NCI-H526 treated with DMSO at 0.1 percent for 48 hours (cell line): ENCODE measurements at regions not wholly inside any gene's neighbourhood (a gene's known extent, or its start where the extent isn't known, plus 50 kb on each side); places are given as distances from the start of the nearest gene placed in this dataset.

ENCODE experiments used
- DNase-seq: peaks from one replicate; lab custom pipeline; 2025; lab: John Stamatoyannopoulos, UW

DNA sequence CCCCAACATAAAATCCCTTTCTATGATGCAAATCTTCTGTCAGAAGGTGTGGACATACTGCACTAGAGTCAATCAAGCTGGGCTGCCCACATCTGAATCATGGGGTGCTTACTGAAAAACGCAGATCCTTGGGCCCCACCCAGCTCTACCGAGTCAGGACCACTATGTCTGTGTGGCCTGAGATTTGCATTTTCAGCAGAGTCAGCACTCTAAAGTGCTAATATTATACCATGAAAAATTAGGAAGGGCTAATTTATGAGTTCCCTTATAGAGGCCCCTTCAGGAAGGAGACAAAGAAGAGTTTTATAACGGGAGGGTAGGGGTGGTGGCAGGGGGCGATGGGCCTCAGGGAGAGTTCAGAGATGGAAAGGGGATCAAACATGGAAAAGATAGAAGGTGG, 163.3 kb upstream of the NABP1 start:
- DNase-seq: no peak

DNA sequence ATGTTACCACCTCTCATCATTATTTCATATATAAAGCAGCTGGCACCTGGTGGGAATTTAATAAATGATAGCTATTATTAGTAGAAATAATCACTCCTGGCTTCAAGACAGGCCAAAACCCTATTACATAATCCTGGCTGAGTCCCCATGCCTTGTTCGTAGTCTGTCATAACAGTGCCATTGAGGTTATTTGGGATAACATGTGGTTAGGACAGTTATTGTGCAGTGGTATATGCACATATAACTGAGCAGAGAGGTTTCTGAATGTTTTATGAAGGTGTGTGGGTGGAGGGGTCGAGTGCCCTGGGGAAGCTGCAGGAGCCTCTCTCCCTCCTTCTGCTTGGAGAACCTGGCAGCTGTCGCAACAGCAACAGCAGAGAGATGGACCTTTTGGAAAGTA, 162.4 kb upstream of the NABP1 start:
- DNase-seq: no peak

DNA sequence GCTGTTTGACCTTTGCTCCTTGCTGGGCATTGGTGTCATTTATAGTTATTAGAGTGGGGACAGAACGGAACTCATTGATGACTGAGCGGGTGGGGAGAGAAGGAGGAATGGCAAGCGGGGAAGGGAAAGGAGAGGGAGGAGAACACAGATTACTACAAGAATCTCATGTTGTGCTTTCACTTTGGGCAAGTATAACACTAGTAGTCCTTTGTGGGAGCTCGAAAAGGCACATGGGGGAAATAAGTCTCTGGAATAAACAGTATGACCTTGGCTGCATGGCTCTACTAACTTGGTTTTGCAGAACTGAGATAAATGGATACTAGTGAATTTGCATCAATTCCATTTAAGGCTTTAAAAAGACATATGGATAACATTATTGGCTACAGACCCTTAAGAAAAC, 161.7 kb upstream of the NABP1 start:
- no peak for DNase-seq

- peak; percentile 48 for DNase-seq
These were observed 156.2 kb upstream of the NABP1 start for GRCh38 chr2:191521608-191522208.

GRCh38 chr2:191522478-191523120, 155.3 kb upstream of the NABP1 start:
- no peak for DNase-seq

DNA sequence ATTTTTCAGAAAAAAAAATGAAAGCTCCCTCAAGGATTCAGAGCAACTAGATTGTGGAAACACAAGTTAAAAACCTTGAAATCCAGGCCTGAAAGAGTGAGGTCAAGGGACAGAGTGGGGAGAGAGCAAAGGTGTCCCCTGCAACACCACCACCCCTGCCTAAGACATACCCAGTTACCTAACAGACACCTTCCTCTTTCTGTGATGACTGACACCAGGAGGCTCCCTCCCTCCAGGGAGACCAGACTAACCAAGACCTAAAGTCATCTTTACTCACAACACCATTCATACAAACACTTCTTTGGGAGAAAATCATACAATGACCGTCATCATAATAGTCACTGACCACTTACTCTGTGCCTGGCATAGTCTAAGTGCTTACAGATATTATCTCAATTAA, 151.8 kb upstream of the NABP1 start:
- no peak for DNase-seq

GRCh38 chr2:191526536-191526935, 151.4 kb upstream of the NABP1 start:
- DNase-seq: no peak

DNA sequence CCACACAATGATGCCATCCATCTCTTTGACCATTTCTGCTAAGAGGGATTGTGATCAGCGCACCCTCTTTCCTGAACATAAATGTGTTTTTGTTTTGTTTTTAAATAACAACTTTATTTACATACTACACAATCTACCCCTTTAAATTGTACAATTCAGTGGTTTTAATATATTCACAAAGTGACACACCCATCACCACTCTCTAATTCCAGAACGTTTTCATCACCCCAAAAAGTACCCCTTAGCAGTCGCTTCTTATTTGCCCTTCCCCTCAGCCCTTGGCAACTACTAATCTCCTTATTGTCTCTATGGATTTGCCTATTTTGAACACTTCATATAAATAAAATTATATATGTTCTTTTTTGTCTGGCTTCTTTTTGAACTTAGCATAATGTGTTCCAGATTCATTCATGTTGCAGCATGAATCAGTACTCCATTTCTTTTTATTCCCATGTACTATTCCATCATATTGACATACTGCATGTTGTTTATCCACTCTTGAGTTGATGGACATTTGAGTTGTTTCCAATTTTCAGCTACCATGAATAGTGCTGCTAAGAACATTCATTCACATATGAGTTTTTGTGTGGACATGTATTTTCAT, 150.9 kb upstream of the NABP1 start:
- no peak for DNase-seq

DNA sequence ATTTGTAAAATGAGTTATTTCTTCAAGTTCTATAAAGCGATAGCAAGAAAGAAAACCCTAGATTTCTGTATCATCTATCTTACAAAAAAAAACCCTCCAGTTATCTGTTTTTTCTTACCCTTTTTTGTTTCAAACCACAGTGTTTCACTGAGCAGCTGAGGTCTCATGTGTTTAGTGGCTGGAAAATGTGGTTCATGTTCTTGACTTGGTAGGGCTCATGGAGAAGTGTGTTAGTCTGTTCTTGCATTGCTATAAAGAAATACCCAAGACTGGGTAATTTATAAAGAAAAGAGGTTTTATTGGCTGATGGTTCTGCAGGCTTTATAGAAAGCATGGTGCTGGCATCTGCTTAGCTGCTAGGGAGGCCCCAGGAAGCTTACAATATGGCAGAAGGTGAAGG, 147.3 kb upstream of the NABP1 start:
- DNase-seq: no peak

- DNase-seq: no peak
These were observed 144.2 kb upstream of the NABP1 start for GRCh38 chr2:191533693-191534180.

GRCh38 chr2:191537921-191538320, 140.0 kb upstream of the NABP1 start:
- DNase-seq: peak; percentile 81

GRCh38 chr2:191538334-191538903, 139.5 kb upstream of the NABP1 start:
- DNase-seq: peak; percentile 93

DNA sequence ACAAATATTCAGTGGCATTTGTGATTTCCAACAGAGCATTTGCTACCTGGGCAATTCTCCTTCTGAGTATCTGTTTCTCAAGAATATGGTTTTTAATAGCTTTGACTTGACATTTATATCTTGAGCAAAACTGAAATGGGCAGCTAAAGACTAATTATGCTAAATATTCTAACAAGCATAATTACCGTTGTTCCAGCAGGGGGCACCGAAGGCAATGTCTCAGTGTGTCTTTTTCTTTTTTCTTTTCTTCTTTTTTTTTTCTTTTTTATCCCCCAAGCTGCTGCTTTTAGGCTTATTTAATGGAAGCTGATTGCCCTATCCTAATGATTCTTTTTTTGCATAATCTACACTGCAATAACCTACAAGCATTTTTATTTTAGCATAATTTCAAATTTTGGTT, 138.9 kb upstream of the NABP1 start:
- no peak for DNase-seq

DNA sequence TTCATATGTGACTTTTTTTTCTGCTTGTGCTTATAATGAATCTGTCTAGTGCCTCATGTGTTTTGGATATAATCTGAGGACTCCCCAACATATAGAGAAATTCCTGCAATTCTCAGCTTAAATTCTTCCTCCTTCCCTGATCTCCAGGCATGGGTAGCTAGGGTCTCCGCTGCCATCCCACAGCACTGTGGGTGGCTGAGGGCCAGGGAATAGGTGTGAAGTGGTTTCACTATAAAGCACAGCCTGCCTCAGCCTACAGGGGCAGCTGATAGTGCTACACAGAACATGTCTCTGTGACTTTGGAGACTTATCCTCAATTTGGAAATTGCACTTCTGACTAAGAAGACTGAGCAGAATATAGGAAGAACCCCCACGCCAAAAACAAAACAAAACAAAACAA, 137.3 kb upstream of the NABP1 start:
- DNase-seq: no peak

DNA sequence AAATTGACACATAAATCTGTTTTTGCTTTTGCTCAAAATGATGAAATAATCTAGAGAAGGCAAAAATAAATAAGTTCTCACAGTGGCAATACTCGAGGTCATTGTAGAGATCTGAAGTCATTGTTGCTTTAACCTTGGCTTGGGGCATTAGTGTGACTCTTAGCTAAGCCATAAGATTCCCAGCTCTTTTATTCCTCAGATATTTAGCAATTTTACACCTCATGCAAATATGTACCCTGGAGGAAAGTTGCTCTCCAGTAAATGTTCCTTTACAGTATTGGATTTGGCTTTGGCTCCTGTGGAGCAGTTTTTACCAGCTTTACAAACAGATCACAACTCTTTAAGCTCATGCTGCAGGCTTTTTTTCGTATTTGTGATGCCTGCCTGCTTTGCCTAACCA, 134.2 kb upstream of the NABP1 start:
- peak; percentile 69 for DNase-seq

DNA sequence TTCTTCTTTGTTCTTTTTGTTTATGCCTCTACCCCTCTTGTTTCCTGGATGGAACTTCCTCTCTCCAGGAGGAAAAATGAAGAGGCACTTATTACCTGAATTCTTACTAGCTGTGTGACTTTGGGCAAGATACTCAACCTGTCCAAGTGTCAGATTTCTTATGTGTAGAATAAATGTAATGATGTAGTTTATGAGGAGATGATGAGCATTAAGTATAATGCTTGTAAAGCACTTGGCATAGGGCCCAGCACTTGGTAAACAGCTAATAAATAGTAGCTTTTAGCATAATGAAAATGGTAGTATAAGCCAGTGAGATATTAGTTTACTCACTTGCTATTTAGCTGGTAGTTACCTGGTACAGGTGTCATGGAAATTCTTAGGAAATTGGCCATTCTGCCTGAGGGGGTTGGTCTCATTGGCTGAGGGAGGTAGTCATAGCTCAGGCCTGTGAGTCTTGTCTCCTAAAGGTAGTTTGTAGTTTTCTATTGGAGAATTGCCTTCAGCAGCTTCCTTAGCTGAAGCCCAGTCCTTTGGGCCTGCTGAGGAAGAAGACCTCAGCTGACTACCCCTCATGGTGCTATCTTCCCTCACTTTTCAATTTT, 133.4 kb upstream of the NABP1 start:
- peak; percentile 32 for DNase-seq

DNA sequence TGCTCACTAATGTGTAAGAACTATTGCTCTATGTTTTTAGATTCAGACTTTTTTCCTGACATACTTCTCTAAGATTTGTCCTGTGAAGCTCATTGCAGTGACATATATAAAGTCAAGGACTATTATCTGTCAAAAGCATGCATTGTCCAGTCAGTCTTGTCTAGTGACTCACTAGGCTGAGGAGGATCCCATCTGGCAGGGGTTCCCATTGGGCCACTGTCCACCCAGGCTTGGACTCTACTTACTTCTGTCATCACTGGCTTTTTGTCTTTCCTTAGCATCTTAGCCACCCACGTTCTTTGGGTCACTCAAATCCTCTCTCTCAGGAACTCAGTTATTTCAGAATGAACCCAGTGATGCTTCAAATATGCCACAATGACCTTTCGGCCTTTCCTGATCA, 132.6 kb upstream of the NABP1 start:
- DNase-seq: no peak

DNA sequence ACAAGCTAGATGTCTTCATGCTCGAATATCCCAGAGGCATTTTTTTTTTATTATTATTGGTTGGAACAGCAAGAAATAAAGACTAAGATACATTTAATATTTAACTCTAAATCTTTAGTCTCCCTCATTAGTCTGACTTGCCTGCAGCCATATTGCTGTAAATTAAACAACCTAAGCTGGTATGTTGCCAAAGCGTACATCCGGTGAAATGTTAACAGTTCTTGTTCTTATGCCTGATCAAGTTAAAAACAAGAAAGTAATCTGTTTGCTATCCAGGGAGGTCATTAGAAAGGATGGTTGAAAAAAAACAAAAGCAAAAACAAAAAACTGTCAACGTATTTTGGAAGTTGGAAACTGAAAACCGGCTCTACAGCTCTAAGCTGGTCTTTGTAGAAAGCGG, 125.9 kb upstream of the NABP1 start:
- no peak for DNase-seq

DNA sequence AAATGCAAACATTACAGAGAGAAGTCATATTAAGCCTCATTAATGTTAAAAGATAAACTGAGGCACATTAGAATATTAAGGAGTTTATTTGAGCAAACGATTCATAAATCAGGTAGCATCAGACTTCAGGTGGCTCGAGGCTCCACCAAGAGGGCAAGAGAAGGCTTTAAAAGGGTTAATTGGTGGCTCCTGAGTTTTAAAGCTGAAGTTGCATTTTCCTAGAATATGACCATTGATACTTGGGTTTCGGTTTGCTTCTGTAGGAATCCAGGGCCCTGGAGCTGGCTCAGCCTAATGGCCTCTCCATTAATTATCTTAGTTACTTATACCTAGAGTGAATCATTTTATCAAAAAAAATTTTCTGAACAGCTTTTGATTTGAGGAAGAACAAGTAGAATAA, 123.7 kb upstream of the NABP1 start:
- no peak for DNase-seq

DNA sequence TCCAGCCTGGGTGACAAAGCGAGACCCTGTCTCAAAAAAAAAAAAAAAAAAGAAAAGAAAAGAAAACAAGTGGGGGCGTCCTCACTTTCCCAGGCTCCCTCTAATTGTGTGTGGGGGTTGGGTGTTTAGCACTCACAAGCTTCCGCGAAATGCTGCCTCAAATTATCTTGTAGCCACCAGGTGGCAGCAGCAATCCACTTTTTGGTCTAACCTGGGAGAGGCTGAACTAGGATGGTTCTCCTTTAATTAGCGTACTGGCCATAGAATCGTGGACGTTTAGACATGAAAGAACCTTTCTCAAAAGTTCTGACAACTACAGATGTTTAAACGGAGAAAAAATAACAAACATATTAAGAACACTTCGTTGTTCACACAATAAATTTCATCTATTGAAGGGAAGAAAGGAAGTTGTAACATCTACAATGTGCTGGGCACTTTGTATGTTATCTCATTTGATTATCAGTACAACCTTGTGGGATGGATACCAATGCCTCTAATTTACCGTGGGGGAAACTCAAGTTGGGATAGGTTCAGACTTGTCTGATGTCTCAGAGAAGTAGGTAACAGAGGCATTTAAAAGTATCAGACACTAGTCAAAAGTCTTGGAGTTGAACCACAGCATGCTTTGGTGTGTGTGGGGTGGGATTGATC, 122.7 kb upstream of the NABP1 start:
- peak; percentile 75 for DNase-seq

GRCh38 chr2:191556463-191556862, 121.5 kb upstream of the NABP1 start:
- no peak for DNase-seq

GRCh38 chr2:191557841-191558240, 120.1 kb upstream of the NABP1 start:
- no peak for DNase-seq
